Sciatic nerve (tissue), 2 donors: ENCODE measurements at regions not wholly inside any gene's neighbourhood (a gene's known extent, or its start where the extent isn't known, plus 50 kb on each side); places are given as distances from the start of the nearest gene placed in this dataset.

ENCODE experiments used
- ATAC-seq: fragments of 200-7000 bp; cut with Tn5 transposase; one replicate; pipeline ENCODE4 v1.9.1; 2020; ENCODE audit warnings: mild to moderate bottlenecking, moderate library complexity
- DNase-seq: peaks from one replicate; pipeline ENCODE4 v3.0.0-alpha.2; 2020; ENCODE audit warnings: low spot score
- intact Hi-C: fragments of 100-400 bp; cut with DNase I; formaldehyde crosslinking; loops from one replicate; pipeline ENCODE4 v1.14.2; 2022
- donor health status: DM: no; HTN: no; CAD: no.
- donor health status: DM: no; HTN: no; CAD: no.

- intact Hi-C loops = no loop called here
- ATAC-seq (no peak), DNase-seq (no peak)
Observed at GRCh38 chr5:3030511-3031165, 279.2 kb upstream of the IRX2 start.

- ATAC-seq = no peak
- intact Hi-C loops = no loop called here
- no peak for DNase-seq
Observed at GRCh38 chr5:3029396-3029795, 277.9 kb upstream of the IRX2 start.

DNA sequence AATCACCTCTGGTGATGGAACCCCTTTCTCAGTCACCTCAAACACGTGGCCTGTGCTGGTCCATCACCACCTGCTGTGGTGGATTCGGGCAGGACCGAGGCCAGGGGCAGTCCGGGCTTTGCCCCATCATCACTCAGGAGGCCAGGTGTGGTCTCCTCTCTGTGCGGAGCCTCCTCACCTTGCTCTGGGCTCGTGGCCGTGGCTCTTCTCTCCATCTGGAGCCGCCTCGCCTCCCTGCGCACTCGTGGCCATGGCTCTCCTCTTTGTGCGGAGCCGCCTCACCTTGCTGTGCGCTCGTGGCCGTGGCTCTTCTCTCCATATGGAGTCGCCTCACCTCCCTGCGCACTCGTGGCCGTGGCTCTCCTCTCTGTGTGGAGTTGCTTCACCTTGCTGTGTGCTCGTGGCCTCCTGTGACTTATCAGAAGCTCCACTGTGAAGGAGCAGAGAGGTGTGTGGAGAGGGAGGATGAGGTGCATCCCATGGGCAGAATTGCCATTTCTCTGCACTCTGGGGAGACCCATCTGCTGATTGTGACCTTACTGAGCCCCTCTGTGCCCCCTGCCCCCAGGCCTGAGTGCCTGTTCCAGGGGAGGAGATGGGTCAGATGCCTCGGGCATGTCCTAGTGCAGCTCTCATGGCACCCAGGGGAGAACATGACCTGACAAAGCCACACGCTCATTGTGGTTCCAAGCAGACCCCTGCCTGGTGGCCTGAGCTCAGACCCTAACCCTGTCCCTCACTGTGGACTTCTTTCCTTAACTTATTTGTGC, 276.6 kb upstream of the IRX2 start:
- no peak for DNase-seq
- ATAC-seq = no peak
- intact Hi-C loops = no loop called here

- intact Hi-C loops = no loop called here
- ATAC-seq (no peak), DNase-seq (no peak)
Observed at GRCh38 chr5:3027185-3027865, 275.8 kb upstream of the IRX2 start.

DNA sequence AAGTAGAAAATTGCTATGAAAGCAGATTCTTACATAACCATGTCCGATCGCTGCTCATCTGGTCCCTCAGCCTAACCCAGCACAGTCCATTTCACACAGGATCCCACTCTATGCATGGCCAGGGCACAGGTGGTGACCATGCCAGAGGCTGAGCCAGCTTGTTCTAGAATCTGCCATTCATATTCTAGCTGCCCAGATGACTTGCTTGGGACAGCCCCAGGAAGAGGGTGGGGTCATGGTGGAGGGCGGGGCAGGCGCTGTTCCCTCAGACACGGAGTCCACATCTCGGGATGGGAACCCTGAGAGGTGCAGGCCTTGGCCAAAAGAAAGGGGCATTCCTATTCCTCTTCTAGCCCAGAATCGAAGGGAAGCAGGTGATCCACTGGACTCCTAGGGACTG, 275.2 kb upstream of the IRX2 start:
- ATAC-seq = no peak
- no peak for DNase-seq
- intact Hi-C loops = no loop called here

GRCh38 chr5:3026099-3026498, 274.6 kb upstream of the IRX2 start:
- ATAC-seq = no peak
- no peak for DNase-seq
- intact Hi-C loops = no loop called here

GRCh38 chr5:3025392-3025791, 273.9 kb upstream of the IRX2 start:
- no peak for DNase-seq
- intact Hi-C loops = no loop called here
- no peak for ATAC-seq

DNA sequence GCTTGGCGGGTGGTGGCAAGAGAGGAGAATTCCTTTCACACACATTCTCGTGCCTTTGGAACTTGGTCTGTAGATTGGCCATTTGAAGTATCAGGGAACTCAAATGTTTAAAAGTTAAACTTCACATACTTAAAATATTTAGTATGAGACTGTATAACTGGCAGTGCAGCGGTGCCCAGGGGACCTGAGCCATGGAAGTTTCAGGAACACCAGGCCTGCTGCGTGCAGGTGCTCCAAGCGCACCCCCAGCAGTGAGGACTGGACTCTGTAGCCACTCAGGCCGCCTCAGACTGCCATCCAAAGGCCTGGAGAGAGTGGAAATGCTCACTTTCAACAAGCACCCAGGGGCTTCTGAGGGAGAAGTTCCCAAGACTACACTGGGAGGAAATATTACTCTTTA, 273.5 kb upstream of the IRX2 start:
- ATAC-seq (no peak), DNase-seq (no peak)
- intact Hi-C loops = no loop called here

- no peak for ATAC-seq
- no peak for DNase-seq
- intact Hi-C loops = no loop called here
Observed at GRCh38 chr5:3024554-3024953, 273.1 kb upstream of the IRX2 start.

- intact Hi-C loops = no loop called here
- DNase-seq = no peak
Observed at GRCh38 chr5:3024126-3024525, 272.6 kb upstream of the IRX2 start.

GRCh38 chr5:3023656-3024055, 272.2 kb upstream of the IRX2 start:
- ATAC-seq = no peak
- intact Hi-C loops = no loop called here
- no peak for DNase-seq

More at GRCh38 chr5:3024126-3024525, 272.6 kb upstream of the IRX2 start:
- no peak for ATAC-seq

DNA sequence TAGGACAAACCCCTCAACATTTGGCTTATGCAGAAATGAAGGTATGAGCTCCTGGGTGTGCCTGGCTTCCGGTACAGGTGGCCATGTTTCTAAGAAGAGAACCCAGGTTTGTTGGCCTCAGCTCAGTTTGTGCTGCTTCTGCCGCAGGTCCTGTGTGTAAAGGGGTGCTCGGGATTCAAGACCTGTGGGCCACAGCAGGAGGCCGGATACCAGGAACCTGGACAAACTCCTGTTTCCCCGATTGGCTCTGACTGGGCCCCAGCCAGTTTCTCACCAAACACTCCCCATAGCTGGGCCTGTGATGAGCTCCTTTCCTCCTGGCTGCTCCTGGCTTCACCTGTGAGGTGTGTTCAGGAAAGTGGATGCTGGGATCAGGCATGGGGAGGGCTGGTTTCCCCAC, 271.2 kb upstream of the IRX2 start:
- ATAC-seq = no peak
- DNase-seq = no peak
- intact Hi-C loops = no loop called here

GRCh38 chr5:3020426-3020825, 268.9 kb upstream of the IRX2 start:
- intact Hi-C loops = no loop called here
- ATAC-seq (no peak), DNase-seq (no peak)

DNA sequence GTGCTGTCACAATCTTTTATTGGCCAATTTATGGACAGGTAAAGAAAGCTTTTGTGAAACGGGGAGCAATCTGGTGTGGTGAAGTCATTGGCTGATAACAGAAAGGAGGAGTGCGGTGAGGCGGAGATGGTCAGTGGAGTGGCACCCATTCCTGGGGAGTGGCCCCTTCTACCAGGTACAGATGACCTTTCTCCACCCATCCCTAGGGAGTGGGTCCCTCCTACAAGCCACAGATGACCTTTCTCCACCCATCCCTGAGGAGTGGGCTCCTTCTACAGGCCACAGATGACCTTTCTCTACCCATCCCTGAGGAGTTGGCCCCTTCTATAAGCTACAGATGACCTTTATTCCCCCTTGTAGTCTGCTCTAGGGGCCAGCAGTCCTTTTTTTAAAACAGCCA, 267.6 kb upstream of the IRX2 start:
- intact Hi-C loops = no loop called here
- no peak for DNase-seq
- ATAC-seq = no peak

- ATAC-seq (no peak), DNase-seq (no peak)
- intact Hi-C loops = no loop called here
Observed at GRCh38 chr5:3011764-3012017, 260.2 kb upstream of the IRX2 start.

GRCh38 chr5:3010953-3011763, 259.7 kb upstream of the IRX2 start:
- no peak for DNase-seq
- no peak for ATAC-seq
- intact Hi-C loops = no loop called here

DNA sequence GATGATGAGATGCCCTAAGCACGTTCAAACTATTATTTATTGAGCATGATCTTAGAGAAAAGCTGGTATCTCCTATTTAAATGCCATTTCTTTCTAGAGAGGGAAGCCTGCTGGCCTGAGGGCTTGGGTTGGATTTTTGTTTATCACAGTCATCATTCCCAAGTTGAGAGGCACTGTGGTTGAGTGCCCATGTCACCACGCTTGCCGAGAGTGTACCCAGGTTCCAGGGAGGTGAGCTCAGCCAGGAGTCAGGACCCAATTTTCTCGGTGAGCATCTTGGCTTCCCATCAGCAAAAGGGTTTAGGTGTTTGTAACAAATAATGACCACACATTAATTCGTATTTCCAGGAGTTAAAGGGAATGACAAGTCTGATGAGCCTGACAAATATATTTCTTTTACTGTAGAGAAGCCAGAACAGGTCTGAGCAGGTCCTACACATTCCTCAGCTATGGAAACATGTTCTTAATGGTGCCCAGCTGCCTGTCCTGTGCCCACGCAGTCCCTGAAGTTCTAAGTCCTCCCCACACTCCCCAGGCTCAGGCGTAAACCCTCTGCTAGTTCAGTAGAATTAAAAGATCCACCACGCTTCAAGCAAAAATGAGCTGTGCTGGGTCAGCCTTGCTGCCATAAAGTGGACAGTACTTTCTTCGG, 258.9 kb upstream of the IRX2 start:
- DNase-seq = no peak
- intact Hi-C loops = no loop called here
- ATAC-seq = no peak

- no peak for ATAC-seq
- no peak for DNase-seq
- intact Hi-C loops = no loop called here
Observed at GRCh38 chr5:3009605-3010004, 258.1 kb upstream of the IRX2 start.

DNA sequence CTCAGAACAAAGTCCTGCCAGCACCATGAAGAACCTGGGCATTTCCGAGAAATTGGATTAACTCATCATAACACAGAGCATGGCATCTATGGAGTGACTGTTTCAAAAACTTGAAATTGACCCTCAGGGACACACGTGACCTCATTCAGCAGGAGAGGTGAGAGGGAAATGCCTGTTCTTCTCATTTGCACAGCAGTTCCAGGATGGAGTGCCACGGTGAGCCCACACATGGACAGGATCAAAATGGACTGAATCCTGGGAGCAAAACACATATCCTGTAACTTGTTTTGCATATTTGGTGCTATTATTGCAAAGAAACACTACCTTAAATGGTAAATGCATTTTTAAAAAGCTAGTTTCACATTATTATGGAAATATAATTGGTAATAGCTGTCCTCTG, 256.1 kb upstream of the IRX2 start:
- DNase-seq (no peak), ATAC-seq (no peak)

More for the DNA sequence above, 256.1 kb upstream of the IRX2 start:
- intact Hi-C loops = no loop called here
